ENCODE measurements at regions not wholly inside any gene's neighbourhood (a gene's known extent, or its start where the extent isn't known, plus 50 kb on each side); places are given as distances from the start of the nearest gene placed in this dataset.

DNA sequence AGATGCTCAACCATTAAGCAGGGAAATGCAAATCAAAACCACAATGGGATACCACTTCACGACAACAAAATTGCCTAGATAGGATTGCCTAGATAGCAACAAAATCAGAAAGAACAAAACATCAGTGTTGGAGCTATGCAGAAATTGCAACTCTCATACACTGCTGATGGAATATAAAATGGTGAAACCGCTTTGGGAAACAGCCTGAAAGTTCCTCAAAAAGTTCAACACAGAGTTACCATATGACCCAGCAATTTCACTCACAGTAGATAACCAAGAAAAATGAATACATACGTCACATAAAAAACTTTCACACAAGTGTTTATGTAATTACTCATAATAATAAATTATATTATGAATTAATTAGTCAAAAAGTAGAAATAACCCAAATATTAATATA lies 78.3 kb downstream of the MAFB start:
- Mint-ChIP-seq H3K9me3 (no peaks in the 10 kb centered on the region), H3K4me1 (no peaks in the 10 kb centered on the region), H3K4me3 (no peak overlapping the region), H3K36me3 (no peaks in the 10 kb centered on the region), H3K27me3 (ENCODE audit: low read depth) (peaks cover 12% of the 10 kb centered on the region), H3K27ac (no peak overlapping the region)
- TF ChIP-seq, protein P1, sequence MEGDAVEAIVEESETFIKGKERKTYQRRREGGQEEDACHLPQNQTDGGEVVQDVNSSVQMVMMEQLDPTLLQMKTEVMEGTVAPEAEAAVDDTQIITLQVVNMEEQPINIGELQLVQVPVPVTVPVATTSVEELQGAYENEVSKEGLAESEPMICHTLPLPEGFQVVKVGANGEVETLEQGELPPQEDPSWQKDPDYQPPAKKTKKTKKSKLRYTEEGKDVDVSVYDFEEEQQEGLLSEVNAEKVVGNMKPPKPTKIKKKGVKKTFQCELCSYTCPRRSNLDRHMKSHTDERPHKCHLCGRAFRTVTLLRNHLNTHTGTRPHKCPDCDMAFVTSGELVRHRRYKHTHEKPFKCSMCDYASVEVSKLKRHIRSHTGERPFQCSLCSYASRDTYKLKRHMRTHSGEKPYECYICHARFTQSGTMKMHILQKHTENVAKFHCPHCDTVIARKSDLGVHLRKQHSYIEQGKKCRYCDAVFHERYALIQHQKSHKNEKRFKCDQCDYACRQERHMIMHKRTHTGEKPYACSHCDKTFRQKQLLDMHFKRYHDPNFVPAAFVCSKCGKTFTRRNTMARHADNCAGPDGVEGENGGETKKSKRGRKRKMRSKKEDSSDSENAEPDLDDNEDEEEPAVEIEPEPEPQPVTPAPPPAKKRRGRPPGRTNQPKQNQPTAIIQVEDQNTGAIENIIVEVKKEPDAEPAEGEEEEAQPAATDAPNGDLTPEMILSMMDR (IDR thresholded peaks at IDR 0.05; ENCODE audit: unreplicated experiment), result no peak
- DNase-seq (ENCODE audit: low spot score in 2 of 2, unreplicated experiment in 2 of 2), result no peak

DNA sequence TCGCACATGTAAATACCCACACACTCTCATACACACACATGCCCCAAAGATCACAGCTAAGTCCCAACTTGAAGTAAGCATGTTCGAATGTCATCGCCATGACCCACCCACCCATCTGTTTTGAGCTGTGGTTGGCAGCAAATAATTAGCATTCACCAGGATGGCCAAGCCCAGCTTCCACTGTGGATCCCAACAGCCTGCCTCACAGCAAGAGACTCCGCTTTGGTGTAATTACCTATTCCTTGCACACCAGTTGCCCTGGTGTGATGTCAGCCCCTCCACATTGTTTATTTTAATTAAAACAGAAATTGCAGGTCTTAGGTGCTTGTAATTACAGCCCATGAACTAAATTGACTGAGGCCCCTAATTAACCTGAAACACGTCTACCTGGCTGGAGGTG lies 81.1 kb downstream of the MAFB start:
- DNase-seq (ENCODE audit: low spot score in 2 of 2, unreplicated experiment in 2 of 2), result no peak
- TF ChIP-seq, protein P1 (IDR thresholded peaks at IDR 0.05; ENCODE audit: unreplicated experiment), result no peak
- Mint-ChIP-seq H3K4me3 (no peak overlapping the region), H3K9me3 (no peaks in the 10 kb centered on the region), H3K4me1 (peaks cover under 1% of the 10 kb centered on the region), H3K27me3 (ENCODE audit: low read depth) (peaks cover 5% of the 10 kb centered on the region), H3K36me3 (no peaks in the 10 kb centered on the region), H3K27ac (no peak overlapping the region)

DNA sequence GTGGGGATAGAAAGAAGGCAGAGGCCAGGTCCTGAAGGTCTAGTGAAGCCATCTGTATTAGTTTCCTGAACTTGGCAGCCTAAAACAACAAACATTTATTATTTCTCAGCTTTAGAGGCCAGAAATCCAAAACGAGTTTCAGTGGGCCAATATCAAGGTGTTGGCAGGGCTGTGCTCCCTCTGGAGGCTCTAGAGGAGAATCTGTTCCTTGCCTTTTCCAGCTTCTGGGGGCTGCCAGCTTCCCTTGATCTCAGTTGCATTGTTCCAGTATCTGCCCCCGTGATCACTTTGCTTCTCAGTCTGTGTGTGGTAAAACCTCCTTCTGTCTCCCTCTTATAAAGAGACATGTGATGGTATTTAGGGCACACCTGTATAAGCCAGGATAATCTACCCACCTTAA lies 82.4 kb downstream of the MAFB start:
- peaks cover 5% of the 10 kb centered on the region for H3K27me3 Mint-ChIP-seq (ENCODE audit: low read depth)
- no peak overlapping the region for H3K4me3 Mint-ChIP-seq
- no peak overlapping the region for H3K27ac Mint-ChIP-seq
- TF ChIP-seq, protein P1 (IDR thresholded peaks at IDR 0.05; ENCODE audit: unreplicated experiment), result no peak
- H3K9me3 Mint-ChIP-seq, result no peaks in the 10 kb centered on the region
- H3K36me3 Mint-ChIP-seq, result no peaks in the 10 kb centered on the region
- H3K4me1 Mint-ChIP-seq, result peaks cover 4% of the 10 kb centered on the region
- DNase-seq (ENCODE audit: low spot score in 2 of 2, unreplicated experiment in 2 of 2), result no peak

DNA sequence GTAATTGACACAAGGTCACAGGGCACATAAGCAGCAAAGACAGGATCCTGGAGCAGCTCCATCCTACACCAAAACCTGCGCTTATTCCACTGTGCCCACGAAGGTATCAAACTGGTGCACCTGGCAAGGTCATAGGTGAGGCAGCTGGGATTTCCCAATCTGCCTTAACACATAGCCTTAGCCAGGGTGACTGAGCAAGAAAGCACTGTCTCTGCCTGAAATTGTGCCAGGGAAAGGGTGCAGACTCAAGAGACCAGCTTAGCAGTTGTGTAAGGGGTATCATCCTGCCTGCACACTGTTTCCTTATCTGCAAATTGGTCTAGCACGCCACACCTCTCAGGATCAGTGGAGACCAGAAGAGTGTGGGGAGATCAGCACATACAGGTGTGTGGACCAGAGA lies 82.8 kb downstream of the MAFB start:
- H3K4me3 Mint-ChIP-seq, result no peak overlapping the region
- TF ChIP-seq, protein P1 (IDR thresholded peaks at IDR 0.05; ENCODE audit: unreplicated experiment), result no peak
- no peak for DNase-seq (ENCODE audit: low spot score in 2 of 2, unreplicated experiment in 2 of 2)
- H3K9me3 Mint-ChIP-seq, result no peaks in the 10 kb centered on the region
- peaks cover 5% of the 10 kb centered on the region for H3K27me3 Mint-ChIP-seq (ENCODE audit: low read depth)
- peaks cover 4% of the 10 kb centered on the region for H3K4me1 Mint-ChIP-seq
- no peak overlapping the region for H3K27ac Mint-ChIP-seq
- no peaks in the 10 kb centered on the region for H3K36me3 Mint-ChIP-seq

DNA sequence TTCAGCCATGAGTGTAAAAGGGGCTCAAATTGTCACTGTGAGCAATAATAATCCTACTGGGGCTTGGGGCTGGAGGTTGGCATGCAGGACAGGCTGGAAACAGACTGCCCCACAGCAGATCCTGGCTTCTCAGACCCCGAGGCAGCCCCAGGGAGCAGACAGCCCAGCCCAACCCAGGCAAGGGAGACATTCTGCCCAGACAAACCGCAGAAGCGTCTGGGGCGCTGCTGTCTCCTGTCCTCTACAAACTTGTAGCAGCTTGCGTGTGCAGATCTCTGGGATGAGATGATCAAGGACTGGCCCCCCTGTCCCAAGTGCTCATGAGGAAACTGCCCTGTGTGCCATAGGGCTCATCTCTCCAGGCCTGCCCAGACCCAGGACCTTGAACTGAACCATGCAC lies 84.6 kb downstream of the MAFB start:
- Mint-ChIP-seq H3K36me3 (no peaks in the 10 kb centered on the region), H3K27me3 (ENCODE audit: low read depth) (no peaks in the 10 kb centered on the region), H3K4me1 (peaks cover 7% of the 10 kb centered on the region), H3K27ac (no peak overlapping the region), H3K9me3 (peaks cover 6% of the 10 kb centered on the region), H3K4me3 (no peak overlapping the region)
- no peak for DNase-seq (ENCODE audit: low spot score in 2 of 2, unreplicated experiment in 2 of 2)
- TF ChIP-seq, protein P1 (IDR thresholded peaks at IDR 0.05; ENCODE audit: unreplicated experiment), result no peak

DNA sequence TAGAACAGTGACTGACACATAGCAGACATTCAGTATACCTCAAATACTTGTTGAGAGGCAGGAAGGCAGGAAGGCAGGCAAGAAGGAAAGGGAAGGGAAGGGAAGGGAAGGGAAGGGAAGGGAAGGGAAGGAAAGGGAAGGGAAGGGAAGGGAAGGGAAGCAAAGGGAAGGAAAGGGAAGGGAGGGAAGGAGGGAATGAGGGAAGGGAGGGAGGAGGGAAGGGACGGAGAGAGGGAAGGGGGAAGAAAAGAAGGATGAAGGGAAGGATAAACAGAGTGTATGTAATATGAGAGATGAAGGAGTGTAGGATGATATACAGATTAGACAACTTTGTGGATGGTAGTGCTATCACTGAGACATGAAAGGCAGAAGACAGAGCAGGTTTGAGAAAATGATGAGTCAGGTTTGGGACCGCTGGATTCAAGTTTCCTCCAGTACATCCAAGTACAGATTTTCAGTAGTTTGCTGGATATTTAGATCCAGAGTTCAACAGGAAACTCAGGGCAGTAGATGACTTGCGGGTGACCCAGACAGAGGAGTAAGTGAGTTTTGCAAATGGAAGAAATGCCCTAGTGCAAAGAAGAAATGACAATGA lies 85.9 kb downstream of the MAFB start:
- peaks cover 2% of the 10 kb centered on the region for H3K36me3 Mint-ChIP-seq
- no peaks in the 10 kb centered on the region for H3K27me3 Mint-ChIP-seq (ENCODE audit: low read depth)
- no peak overlapping the region for H3K4me3 Mint-ChIP-seq
- peaks cover 19% of the 10 kb centered on the region for H3K9me3 Mint-ChIP-seq
- TF ChIP-seq, protein P1 (IDR thresholded peaks at IDR 0.05; ENCODE audit: unreplicated experiment), result no peak
- no peak overlapping the region for H3K27ac Mint-ChIP-seq
- peaks cover 7% of the 10 kb centered on the region for H3K4me1 Mint-ChIP-seq
- DNase-seq (ENCODE audit: low spot score in 2 of 2, unreplicated experiment in 2 of 2), result no peak

Data from mesothelial cell of epicardium (in vitro differentiated cells).